ENCODE measurements at regions not wholly inside any gene's neighbourhood (a gene's known extent, or its start where the extent isn't known, plus 50 kb on each side); places are given as distances from the start of the nearest gene placed in this dataset.
"Not testable (repeated sequence)": the region's sequence is repeated elsewhere in the genome, so short reads cannot be mapped to it uniquely, and the experiment has no call there.

DNA sequence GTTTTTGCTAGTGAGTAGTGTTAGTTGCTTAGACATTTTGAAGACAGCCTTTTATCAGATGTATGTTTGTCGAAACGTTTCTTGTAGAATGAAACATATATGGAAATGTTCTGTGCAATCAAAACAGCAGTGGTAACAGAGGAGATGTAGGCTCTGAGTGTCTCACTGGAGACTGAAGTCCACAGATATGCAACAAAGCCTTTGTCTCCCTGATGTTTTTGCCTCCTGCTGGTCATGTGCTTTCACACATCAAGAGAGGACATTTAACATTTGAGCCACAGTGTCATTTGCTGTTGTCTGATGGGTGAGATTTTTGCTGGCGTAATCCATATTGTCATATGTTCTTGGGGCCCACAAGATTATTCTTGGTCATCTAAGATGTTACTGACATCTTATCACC lies 101.7 kb downstream of the POTEM start:
- TF ChIP-seq CTCF, POLR2A (IDR thresholded peaks at IDR 0.05): not testable (repeated sequence)

Measured in sigmoid colon (tissue), 3 donors.